H1 (cell line): ENCODE measurements at regions not wholly inside any gene's neighbourhood (a gene's known extent, or its start where the extent isn't known, plus 50 kb on each side); places are given as distances from the start of the nearest gene placed in this dataset.

Experiments used
- CTCF ChIA-PET: fragments of 300-600 bp; sonication (Branson Sonifier 250); formaldehyde crosslinking; loops from one replicate; lab custom pipeline; 2021; ENCODE audit not compliant: partially characterized antibody; lab: Charles Lee
- POLR2A ChIA-PET: fragments of 300-600 bp; sonication (Branson Sonifier 250); formaldehyde crosslinking; loops from one replicate; lab custom pipeline; 2021; ENCODE audit warnings: inconsistent platforms; ENCODE audit not compliant: partially characterized antibody; lab: Charles Lee
- DNase-seq, 2 experiments: peaks; one replicate each; pipeline versions ENCODE4 v3.0.0 to v3.0.0-alpha.2; 2010 to 2022; ENCODE audit warnings: low spot score in 2 of 2, low read depth in 1 of 2, mixed read lengths in 1 of 2
- FAIRE-seq: peaks from 2 replicates; lab custom pipeline; 2011; peaks lifted over from hg19 to GRCh38; lab: Jason Lieb, UNC
- H2AFZ ChIP-seq: 2 replicates; pipeline ENCODE4 v1.8.1; 2012; ENCODE audit warnings: low read length, inconsistent platforms
- H2AK5ac ChIP-seq: 2 replicates; pipeline ENCODE4 v1.6.1; 2013; ENCODE audit warnings: low read depth, low read length
- H2BK120ac ChIP-seq: replicated peaks from 2 replicates; pipeline ENCODE3; 2013; ENCODE audit warnings: low read depth, low read length, inconsistent platforms
- H2BK12ac ChIP-seq: 2 replicates; pipeline ENCODE4 v1.6.1; 2013; ENCODE audit warnings: low read depth, low read length
- H2BK15ac ChIP-seq: 2 replicates; pipeline ENCODE4 v1.6.1; 2013; ENCODE audit warnings: low read length
- H2BK20ac ChIP-seq: 2 replicates; pipeline ENCODE4 v1.6.1; 2013; ENCODE audit warnings: low read length
- H2BK5ac ChIP-seq: 2 replicates; pipeline ENCODE4 v1.6.1; 2013; ENCODE audit warnings: low read depth, low read length
- H3K14ac ChIP-seq: 2 replicates; pipeline ENCODE4 v1.6.1; 2013; ENCODE audit warnings: inconsistent platforms; ENCODE audit not compliant: insufficient read length
- H3K18ac ChIP-seq: 2 replicates; pipeline ENCODE4 v1.6.1; 2013; ENCODE audit warnings: low read length; ENCODE audit errors: extremely low read depth
- H3K23ac ChIP-seq: 2 replicates; pipeline ENCODE4 v1.6.1; 2013; ENCODE audit warnings: inconsistent platforms; ENCODE audit not compliant: insufficient read length
- H3K23me2 ChIP-seq: 2 replicates; pipeline ENCODE4 v1.6.1; 2013; ENCODE audit warnings: low read depth, low read length
- H3K27ac ChIP-seq: 2 replicates; pipeline ENCODE4 v1.6.1; 2011; ENCODE audit warnings: low read depth, low read length, inconsistent platforms
- H3K27me3 ChIP-seq, 4 experiments: replicated peaks in 1 of 4; 1 replicate in 1 of 4; 2 replicates in 3 of 4; pipeline versions ENCODE4 v1.6.1 to v1.8.1; 2011 to 2013; ENCODE audit warnings: low read length in 3 of 4, mild to moderate bottlenecking in 3 of 4, inconsistent platforms in 2 of 4, mixed read lengths in 2 of 4, moderate library complexity in 1 of 4; ENCODE audit not compliant: control insufficient read depth in 3 of 4, insufficient read depth in 3 of 4; ENCODE audit errors: extremely low read depth in 1 of 4
- H3K36me3 ChIP-seq, 4 experiments: 2 replicates each; pipeline versions ENCODE4 v1.6.1 to v1.8.1; 2011 to 2013; ENCODE audit warnings: mild to moderate bottlenecking in 4 of 4, low read length in 3 of 4, moderate library complexity in 2 of 4, control low read depth in 1 of 4, inconsistent platforms in 1 of 4; ENCODE audit not compliant: insufficient read depth in 4 of 4, control insufficient read depth in 2 of 4
- H3K4ac ChIP-seq: replicated peaks from 2 replicates; pipeline ENCODE3; 2013; ENCODE audit warnings: low read length, low read depth, mixed read lengths, inconsistent platforms; ENCODE audit not compliant: insufficient read length
- H3K4me1 ChIP-seq, 4 experiments: replicated peaks in 1 of 4; 1 replicate in 1 of 4; 2 replicates in 3 of 4; pipeline versions ENCODE4 v1.6.1 to v1.8.1; 2011 to 2013; ENCODE audit warnings: low read length in 3 of 4, inconsistent platforms in 2 of 4, mixed read lengths in 1 of 4; ENCODE audit not compliant: insufficient read depth in 4 of 4, control insufficient read depth in 3 of 4
- H3K4me2 ChIP-seq, 2 experiments: 2 replicates each; pipeline versions ENCODE4 v1.6.1 to v1.8.1; 2011 to 2013; ENCODE audit warnings: low read depth in 2 of 2, low read length in 2 of 2, control low read depth in 1 of 2, inconsistent platforms in 1 of 2, mild to moderate bottlenecking in 1 of 2; ENCODE audit not compliant: insufficient read depth in 1 of 2
- H3K4me3 ChIP-seq, 4 experiments: fragments of 200-600, 300-600 bp in 1 of 4; sonication (generic), shearing (Covaris generic), sonication (Bioruptor Twin) in 1 of 4; 2 replicates each; pipeline versions ENCODE4 v1.5.1 to v1.8.1; 2011 to 2016; ENCODE audit warnings: low read length in 4 of 4, low read depth in 3 of 4, control low read depth in 2 of 4, inconsistent platforms in 2 of 4, mild to moderate bottlenecking in 2 of 4, mixed read lengths in 1 of 4, moderate library complexity in 1 of 4; ENCODE audit not compliant: insufficient read depth in 2 of 4; ENCODE audit errors: extremely low read depth in 1 of 4
- H3K56ac ChIP-seq: replicated peaks from 2 replicates; pipeline ENCODE3; 2013; ENCODE audit warnings: low read depth, mild to moderate bottlenecking, mixed read lengths, low read length, inconsistent platforms; ENCODE audit not compliant: insufficient read length
- H3K79me1 ChIP-seq: 2 replicates; pipeline ENCODE4 v1.6.1; 2013; ENCODE audit warnings: low read depth, low read length, control low read depth
- H3K79me2 ChIP-seq, 2 experiments: 2 replicates each; pipeline versions ENCODE4 v1.6.1 to v1.8.1; 2012 to 2013; ENCODE audit warnings: low read length in 2 of 2, mild to moderate bottlenecking in 2 of 2, inconsistent platforms in 1 of 2; ENCODE audit not compliant: insufficient read depth in 2 of 2, control insufficient read depth in 1 of 2
- H3K9ac ChIP-seq, 4 experiments: replicated peaks in 1 of 4; 1 replicate in 1 of 4; 2 replicates in 3 of 4; pipeline versions ENCODE4 v1.6.1 to v1.8.1; 2011 to 2013; ENCODE audit warnings: low read depth in 3 of 4, low read length in 3 of 4, control low read depth in 2 of 4, mild to moderate bottlenecking in 2 of 4, moderate library complexity in 2 of 4, inconsistent platforms in 1 of 4; ENCODE audit errors: extremely low read depth in 1 of 4
- H3K9me3 ChIP-seq, 2 experiments: 2 replicates each; pipeline versions ENCODE4 v1.6.1 to v1.8.1; 2012 to 2013; ENCODE audit warnings: mild to moderate bottlenecking in 2 of 2, moderate library complexity in 2 of 2, control low read depth in 1 of 2, inconsistent platforms in 1 of 2, low read depth in 1 of 2, low read length in 1 of 2, mixed read lengths in 1 of 2; ENCODE audit not compliant: insufficient read depth in 2 of 2
- H4K20me1 ChIP-seq, 2 experiments: replicated peaks in 1 of 2; 2 replicates each; pipeline versions ENCODE3 to v1.8.1; 2011 to 2013; ENCODE audit warnings: inconsistent platforms in 2 of 2, low read length in 2 of 2, mild to moderate bottlenecking in 1 of 2; ENCODE audit not compliant: insufficient read depth in 2 of 2, control insufficient read depth in 1 of 2
- H4K5ac ChIP-seq: 2 replicates; pipeline ENCODE4 v1.6.1; 2013; ENCODE audit warnings: low read length, low read depth, mixed read lengths, inconsistent platforms; ENCODE audit not compliant: insufficient read length
- H4K8ac ChIP-seq: 2 replicates; pipeline ENCODE4 v1.8.0; 2013; ENCODE audit warnings: mild to moderate bottlenecking, moderate library complexity, low read length, inconsistent platforms; ENCODE audit not compliant: insufficient read depth; ENCODE audit errors: extremely low read depth
- H4K91ac ChIP-seq: replicated peaks from 2 replicates; pipeline ENCODE3; 2013; ENCODE audit warnings: low read length, mixed read lengths, inconsistent platforms; ENCODE audit not compliant: insufficient read length
- CBX5 ChIP-seq: fragments of 300-800, 300-1000 bp; sonication (generic); IDR thresholded peaks from 2 replicates; pipeline ENCODE4 v1.7.1; 2016; ENCODE audit warnings: antibody characterized with exemption, low read length, low read depth
- EP300 ChIP-seq, 2 experiments: IDR thresholded peaks; 1 replicate in 1 of 2; 2 replicates in 1 of 2; pipeline ENCODE4 v1.6.1; 2011 to 2012; ENCODE audit warnings: low read depth in 2 of 2, low read length in 2 of 2, mild to moderate bottlenecking in 2 of 2, borderline replicate concordance in 1 of 2, inconsistent platforms in 1 of 2, moderate library complexity in 1 of 2
- JUN ChIP-seq: IDR thresholded peaks from 2 replicates; pipeline ENCODE4 v1.6.1; 2011; ENCODE audit warnings: low read depth, mild to moderate bottlenecking, improper control_type of control experiment, low read length
- PHF8 ChIP-seq: fragments of 200-600 bp; sonication (generic); conservative IDR thresholded peaks from 2 replicates; pipeline ENCODE4 v1.7.1; 2012; ENCODE audit warnings: low read depth, mild to moderate bottlenecking, inconsistent platforms, low read length, moderate library complexity
- RNF2 ChIP-seq: fragments of 200-900, 300-1000 bp; sonication (generic); IDR thresholded peaks from 2 replicates; pipeline ENCODE4 v1.7.1; 2016; ENCODE audit warnings: borderline replicate concordance, low read depth, mild to moderate bottlenecking, antibody characterized with exemption, low read length; ENCODE audit not compliant: poor library complexity, severe bottlenecking; ENCODE audit errors: missing control alignments
- RXRA ChIP-seq: IDR thresholded peaks from 2 replicates; pipeline ENCODE4 v1.6.1; 2011; ENCODE audit warnings: low read depth, mild to moderate bottlenecking, low read length, moderate library complexity; ENCODE audit not compliant: insufficient read depth
- WGBS, 2 experiments: shearing (Covaris generic) in 1 of 2; methylation state at CpG; one replicate each; pipeline versions ENCODE4 v1.1.6 to v1.1.7; 2013 to 2015; ENCODE audit warnings: low lambda C conversion rate in 2 of 2, mixed read lengths in 2 of 2, inconsistent platforms in 1 of 2, low coverage in 1 of 2, missing lambda C conversion rate in 1 of 2; ENCODE audit not compliant: insufficient replicate concordance in 2 of 2, insufficient coverage in 1 of 2, insufficient read length in 1 of 2; ENCODE audit errors: extremely low coverage in 1 of 2, missing lambda C conversion rate in 1 of 2; 5-methylcytosine and 5-hydroxymethylcytosine counted together
- TF ChIP-seq, protein P1 (sequence below): IDR thresholded peaks from 2 replicates; pipeline ENCODE4 v1.6.1; 2011; ENCODE audit warnings: low read depth, mild to moderate bottlenecking, low read length; ENCODE audit not compliant: insufficient read depth

DNA sequence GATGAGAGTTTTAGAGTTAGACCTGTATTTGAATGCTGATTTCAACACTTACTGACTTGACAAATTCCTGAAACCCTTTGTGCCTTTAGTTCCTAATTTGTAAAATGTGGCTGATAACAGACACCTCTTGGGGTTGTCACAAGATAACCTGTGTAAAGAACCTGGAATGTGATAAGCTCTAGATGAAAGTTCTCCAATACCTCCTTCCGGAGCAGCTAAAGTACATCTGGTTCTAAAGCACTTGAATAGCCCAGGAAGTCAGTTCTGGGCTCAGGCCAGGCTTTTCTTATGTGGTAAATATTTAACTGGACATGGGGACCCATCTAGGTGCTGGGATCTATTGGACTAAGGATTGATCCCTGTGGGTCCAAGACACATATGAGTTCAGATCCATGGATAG lies 310.8 kb upstream of the ADAMTSL1 start:
- Histone ChIP-seq H2AFZ (no peak overlapping the region), H3K27me3 (no peaks in the 10 kb centered on the region), H3K4me1 (no peaks in the 10 kb centered on the region), H3K4ac (no peak overlapping the region), H2BK12ac (no peak overlapping the region), H4K91ac (no peak overlapping the region), H3K79me1 (no peaks in the 10 kb centered on the region), H3K18ac (no peak overlapping the region), H3K23me2 (no peaks in the 10 kb centered on the region), H2BK5ac (no peak overlapping the region), H3K27ac (no peak overlapping the region), H3K9ac (no peak overlapping the region), H3K56ac (no peak overlapping the region), H3K14ac (no peak overlapping the region), H4K8ac (no peak overlapping the region), H3K9me3 (no peaks in the 10 kb centered on the region), H4K5ac (no peak overlapping the region), H3K23ac (no peak overlapping the region), H4K20me1 (no peaks in the 10 kb centered on the region), H2BK15ac (no peak overlapping the region), H3K79me2 (no peaks in the 10 kb centered on the region), H3K36me3 (no peaks in the 10 kb centered on the region), H3K4me3 (no peak overlapping the region), H3K4me2 (no peak overlapping the region), H2BK20ac (no peak overlapping the region), H2AK5ac (no peak overlapping the region), H2BK120ac (no peak overlapping the region)
- FAIRE-seq: no peak
- TF ChIP-seq EP300 (IDR thresholded peaks at IDR 0.05; ENCODE audit: borderline replicate concordance in 1 of 2, low read depth in 2 of 2, low read length in 2 of 2) (no peak), RNF2 (no peak), JUN (no peak), PHF8 (no peak), CBX5 (no peak), RXRA (no peak)
- TF ChIP-seq, protein P1, sequence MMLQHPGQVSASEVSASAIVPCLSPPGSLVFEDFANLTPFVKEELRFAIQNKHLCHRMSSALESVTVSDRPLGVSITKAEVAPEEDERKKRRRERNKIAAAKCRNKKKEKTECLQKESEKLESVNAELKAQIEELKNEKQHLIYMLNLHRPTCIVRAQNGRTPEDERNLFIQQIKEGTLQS: no peak
- ChIA-PET CTCF (interaction anchor here (1.1 kb wide), 1 partner anchor 31 kb away, joined by 3 read pairs; no protein-coding TSS in a partner anchor), POLR2A (no interaction called here)
- DNase-seq: no peak
- 94% methylated on average over 1 of the region's 1 CpG; no CpG with 5 or more reads in 1 of the 2 experiments for WGBS, 2 experiments
